GM18951 (cell line): ENCODE measurements at regions not wholly inside any gene's neighbourhood (a gene's known extent, or its start where the extent isn't known, plus 50 kb on each side); places are given as distances from the start of the nearest gene placed in this dataset.

Source experiments
- POLR2A ChIP-seq: IDR thresholded peaks from 4 replicates; pipeline ENCODE4 v1.6.1; 2011; ENCODE audit warnings: mild to moderate bottlenecking; ENCODE audit not compliant: insufficient read length, insufficient read depth; ENCODE audit errors: extremely low read depth
- in situ Hi-C: fragments of 300-500 bp; cut with MboI; formaldehyde crosslinking; loops from one replicate; pipeline ENCODE4 v1.12.0; 2022; ENCODE audit warnings: low sequenced_read_pairs, mixed read lengths, inconsistent platforms; ENCODE audit not compliant: unreplicated experiment

GRCh38 chr16:48811478-48811877 lies 201.5 kb upstream of the N4BP1 start:
- in situ Hi-C loops: no loop called here
- no peak for TF ChIP-seq POLR2A

- in situ Hi-C loops: no loop called here
- TF ChIP-seq POLR2A: no peak
These were observed 200.9 kb upstream of the N4BP1 start for GRCh38 chr16:48810803-48811453.

- TF ChIP-seq POLR2A: no peak
These were observed 200.4 kb upstream of the N4BP1 start for GRCh38 chr16:48810436-48810802.

GRCh38 chr16:48790151-48790550 lies 180.2 kb upstream of the N4BP1 start:
- no peak for TF ChIP-seq POLR2A
- in situ Hi-C loops: no loop called here

More at GRCh38 chr16:48810436-48810802, 200.4 kb upstream of the N4BP1 start:
- in situ Hi-C loops: no loop called here

GRCh38 chr16:48788475-48788874 lies 178.5 kb upstream of the N4BP1 start:
- in situ Hi-C loops: no loop called here
- no peak for TF ChIP-seq POLR2A

GRCh38 chr16:48745541-48745940 lies 135.6 kb upstream of the N4BP1 start:
- in situ Hi-C loops: no loop called here
- no peak for TF ChIP-seq POLR2A

- in situ Hi-C loops: no loop called here
These were observed 131.0 kb upstream of the N4BP1 start for GRCh38 chr16:48740964-48741363.

GRCh38 chr16:48734220-48734619 lies 124.2 kb upstream of the N4BP1 start:
- in situ Hi-C loops: no loop called here
- TF ChIP-seq POLR2A: no peak

More at GRCh38 chr16:48740964-48741363, 131.0 kb upstream of the N4BP1 start:
- TF ChIP-seq POLR2A: no peak

- no peak for TF ChIP-seq POLR2A
- in situ Hi-C loops: no loop called here
These were observed 94.7 kb upstream of the N4BP1 start for GRCh38 chr16:48704710-48705109.

- no peak for TF ChIP-seq POLR2A
- in situ Hi-C loops: loop anchor here (25.0 kb wide), 1 partner anchor 675 kb away; the partner anchor contains the start of gene C16orf78
These were observed 77.5 kb upstream of the N4BP1 start for GRCh38 chr16:48687421-48688038.

- no peak for TF ChIP-seq POLR2A
- in situ Hi-C loops: loop anchor here (25.0 kb wide), 1 partner anchor 678 kb away; the partner anchor contains the start of gene C16orf78
These were observed 74.2 kb upstream of the N4BP1 start for GRCh38 chr16:48684148-48684547.

- in situ Hi-C loops: loop anchor here (25.0 kb wide), 1 partner anchor 679 kb away; the partner anchor contains the start of gene C16orf78
- no peak for TF ChIP-seq POLR2A
These were observed 73.0 kb upstream of the N4BP1 start for GRCh38 chr16:48682971-48683370.

- no peak for TF ChIP-seq POLR2A
- in situ Hi-C loops: loop anchor here (25.0 kb wide), 1 partner anchor 681 kb away; the partner anchor contains the start of gene C16orf78
These were observed 71.5 kb upstream of the N4BP1 start for GRCh38 chr16:48681520-48681919.

GRCh38 chr16:48680881-48681280 lies 70.9 kb upstream of the N4BP1 start:
- in situ Hi-C loops: loop anchor here (25.0 kb wide), 1 partner anchor 681 kb away; the partner anchor contains the start of gene C16orf78
- TF ChIP-seq POLR2A: no peak
